Right atrium auricular region (tissue), 2 donors: ENCODE measurements at regions not wholly inside any gene's neighbourhood (a gene's known extent, or its start where the extent isn't known, plus 50 kb on each side); places are given as distances from the start of the nearest gene placed in this dataset.

Experiments
- DNase-seq: peaks from one replicate; pipeline ENCODE4 v3.0.0-alpha.2; 2019; ENCODE audit warnings: low spot score
- H3K27ac ChIP-seq, 2 donors: fragments of 200-600 bp; sonication (generic); 1 replicate in 1 of 2; 2 replicates in 1 of 2; pipeline ENCODE4 v1.5.1; 2016 to 2019
- H3K27me3 ChIP-seq, 2 donors: fragments of 200-600 bp; sonication (generic); one replicate each; pipeline versions ENCODE4 v1.5.1 to v1.6.0; 2017 to 2019
- H3K36me3 ChIP-seq: fragments of 200-600 bp; sonication (generic); one replicate; pipeline ENCODE4 v1.5.1; 2016
- H3K4me1 ChIP-seq, 2 donors: fragments of 200-600 bp; sonication (generic); one replicate each; pipeline versions ENCODE4 v1.5.1 to v1.6.0; 2017 to 2019
- H3K4me3 ChIP-seq, 2 donors: fragments of 200-600 bp; sonication (generic); 1 replicate in 1 of 2; 2 replicates in 1 of 2; pipeline ENCODE4 v1.5.1; 2017 to 2019; ENCODE audit warnings: mild to moderate bottlenecking in 1 of 2, moderate library complexity in 1 of 2
- H3K9me3 ChIP-seq, 2 donors: fragments of 200-600 bp; sonication (generic); one replicate each; pipeline ENCODE4 v1.5.1; 2019
- TF ChIP-seq, protein P1 (sequence below), 2 donors: fragments of 200-600 bp; sonication (generic); IDR thresholded peaks; one replicate each; pipeline ENCODE4 v1.5.1; 2019; ENCODE audit warnings: antibody characterized with exemption in 2 of 2

DNA sequence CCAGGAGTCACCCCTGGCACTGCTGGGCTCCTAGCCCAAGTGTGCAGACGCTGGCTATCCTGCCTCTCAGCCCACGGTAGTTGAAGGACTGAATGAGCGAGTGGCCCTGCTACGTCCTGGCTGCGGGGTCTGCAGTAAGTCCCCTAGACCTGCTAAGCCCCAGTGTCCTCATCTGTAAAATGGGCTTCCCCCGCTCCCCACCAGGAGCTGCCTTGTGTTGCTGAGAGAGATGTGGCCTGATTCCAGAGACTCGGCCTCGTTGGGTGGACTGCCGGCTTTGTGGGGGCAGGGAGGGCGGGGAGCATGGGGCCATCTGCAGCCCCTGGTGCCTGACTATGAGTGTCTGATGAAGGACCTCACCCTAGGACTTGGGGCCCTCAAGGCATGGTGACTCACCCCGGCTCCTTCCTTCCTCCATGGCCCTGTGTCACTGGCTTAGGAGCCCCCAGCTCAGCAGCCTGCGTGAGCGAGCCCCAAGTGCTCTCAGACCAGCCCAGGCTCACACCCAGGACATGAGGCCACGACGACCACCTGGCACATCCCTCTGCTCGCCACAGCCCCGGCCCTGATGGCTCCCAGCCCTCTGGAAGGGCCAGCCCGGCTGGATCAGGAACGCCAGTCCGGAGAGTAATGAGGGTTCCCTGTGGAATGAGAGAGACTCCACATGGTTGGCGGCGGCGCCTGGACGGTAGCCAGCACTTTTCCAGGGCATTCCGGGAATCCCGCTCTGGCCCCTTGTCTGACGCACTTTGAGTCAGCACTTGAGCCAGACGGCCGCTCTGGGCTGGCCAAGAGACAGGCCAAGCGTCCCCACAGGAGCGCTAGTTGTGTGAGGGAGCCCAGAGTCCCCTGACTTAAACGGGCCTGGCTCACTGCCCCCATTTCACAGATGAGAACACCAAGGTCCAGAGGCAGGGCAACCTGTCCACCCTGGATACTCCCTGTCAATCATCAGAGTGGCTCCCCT is 50.5 kb upstream of the SHISAL1 start:
- H3K4me1 ChIP-seq, result peaks cover 0 to 57% of the 10 kb centered on the region in 2 donors
- no peaks in the 10 kb centered on the region for H3K36me3 ChIP-seq
- H3K27me3 ChIP-seq, result no peaks in the 10 kb centered on the region
- TF ChIP-seq, protein P1, sequence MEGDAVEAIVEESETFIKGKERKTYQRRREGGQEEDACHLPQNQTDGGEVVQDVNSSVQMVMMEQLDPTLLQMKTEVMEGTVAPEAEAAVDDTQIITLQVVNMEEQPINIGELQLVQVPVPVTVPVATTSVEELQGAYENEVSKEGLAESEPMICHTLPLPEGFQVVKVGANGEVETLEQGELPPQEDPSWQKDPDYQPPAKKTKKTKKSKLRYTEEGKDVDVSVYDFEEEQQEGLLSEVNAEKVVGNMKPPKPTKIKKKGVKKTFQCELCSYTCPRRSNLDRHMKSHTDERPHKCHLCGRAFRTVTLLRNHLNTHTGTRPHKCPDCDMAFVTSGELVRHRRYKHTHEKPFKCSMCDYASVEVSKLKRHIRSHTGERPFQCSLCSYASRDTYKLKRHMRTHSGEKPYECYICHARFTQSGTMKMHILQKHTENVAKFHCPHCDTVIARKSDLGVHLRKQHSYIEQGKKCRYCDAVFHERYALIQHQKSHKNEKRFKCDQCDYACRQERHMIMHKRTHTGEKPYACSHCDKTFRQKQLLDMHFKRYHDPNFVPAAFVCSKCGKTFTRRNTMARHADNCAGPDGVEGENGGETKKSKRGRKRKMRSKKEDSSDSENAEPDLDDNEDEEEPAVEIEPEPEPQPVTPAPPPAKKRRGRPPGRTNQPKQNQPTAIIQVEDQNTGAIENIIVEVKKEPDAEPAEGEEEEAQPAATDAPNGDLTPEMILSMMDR (IDR thresholded peaks at IDR 0.05), result no peak
- no peaks in the 10 kb centered on the region for H3K9me3 ChIP-seq
- peak; percentile 98 for DNase-seq
- peak overlapping the region in 1 of 2 donors; percentile 2 for H3K4me3 ChIP-seq
- H3K27ac ChIP-seq, result peak overlapping the region; percentile 72 to 78

DNA sequence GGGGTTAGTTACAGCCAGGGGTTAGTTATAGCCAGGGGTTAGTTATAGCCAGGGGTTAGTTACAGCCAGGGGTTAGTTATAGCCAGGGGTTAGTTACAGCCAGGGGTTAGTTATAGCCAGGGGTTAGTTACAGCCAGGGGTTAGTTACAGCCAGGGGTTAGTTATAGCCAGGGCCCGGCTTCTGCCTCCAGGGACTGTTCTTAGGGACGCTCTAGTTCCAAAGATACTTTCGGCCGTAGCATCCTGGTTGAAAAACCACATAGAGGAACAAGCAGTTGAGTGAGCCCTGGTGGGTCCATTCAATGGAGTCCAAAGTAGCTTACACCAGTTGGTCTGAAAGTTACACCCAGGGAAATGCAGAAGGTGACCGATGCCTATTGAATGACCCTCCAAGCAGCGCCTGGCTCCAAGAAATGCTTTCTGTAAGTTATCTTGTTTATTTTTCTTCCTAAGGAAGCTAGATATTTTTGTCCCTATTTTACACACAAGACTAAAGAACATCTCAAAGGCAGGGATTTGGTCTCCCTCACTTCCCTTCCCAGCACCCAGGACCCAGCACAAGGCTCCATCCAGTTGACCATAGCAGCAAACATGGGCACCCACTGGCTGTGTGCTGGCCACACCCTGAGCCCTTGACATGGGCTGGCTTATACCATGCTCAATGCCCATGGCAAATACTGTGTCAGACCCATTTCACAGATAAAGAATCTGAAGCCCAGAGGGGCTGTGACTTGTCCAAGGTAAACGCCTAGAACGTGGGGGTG is 49.7 kb upstream of the SHISAL1 start:
- TF ChIP-seq, protein P1 (IDR thresholded peaks at IDR 0.05), result no peak
- DNase-seq, result no peak
- Histone ChIP-seq H3K4me1 (peaks cover 0 to 65% of the 10 kb centered on the region in 2 donors), H3K27ac (peak overlapping the region; percentile 72 to 78), H3K9me3 (no peaks in the 10 kb centered on the region), H3K36me3 (no peaks in the 10 kb centered on the region), H3K27me3 (no peaks in the 10 kb centered on the region), H3K4me3 (no peak overlapping the region)
